HepG2 (cell line): ENCODE measurements at regions not wholly inside any gene's neighbourhood (a gene's known extent, or its start where the extent isn't known, plus 50 kb on each side); places are given as distances from the start of the nearest gene placed in this dataset.
A peak's percentile ranks its signal among the peaks of the same experiment; 100 is the strongest.

Source experiments
- FOXA3 ChIP-seq: IDR thresholded peaks from 2 replicates; pipeline ENCODE4 v1.6.1; 2016; ENCODE audit warnings: missing genetic modification reagents, missing compliant biosample characterization
- IRX3 ChIP-seq: sonication (generic); formaldehyde crosslinking; IDR thresholded peaks from 2 replicates; pipeline ENCODE4 v1.8.1; 2023; ENCODE audit warnings: mild to moderate bottlenecking, low read depth, missing genetic modification reagents, borderline replicate concordance
- NFE2L1 ChIP-seq: sonication (generic); formaldehyde crosslinking; IDR thresholded peaks from 2 replicates; pipeline ENCODE4 v1.4.0; 2020; ENCODE audit warnings: missing genetic modification reagents, mild to moderate bottlenecking, borderline replicate concordance
- POGK ChIP-seq: sonication (generic); formaldehyde crosslinking; conservative IDR thresholded peaks from 2 replicates; pipeline ENCODE4 v1.8.0; 2022; ENCODE audit warnings: mild to moderate bottlenecking, moderate library complexity, missing genetic modification reagents
- PRMT3 ChIP-seq: sonication (generic); formaldehyde crosslinking; IDR thresholded peaks from 2 replicates; pipeline ENCODE4 v1.8.1; 2022; ENCODE audit warnings: low read depth, mild to moderate bottlenecking, moderate library complexity, missing genetic modification reagents, borderline replicate concordance
- SNAPC2 ChIP-seq: sonication (generic); formaldehyde crosslinking; IDR thresholded peaks from 2 replicates; pipeline ENCODE4 v1.8.1; 2022; ENCODE audit warnings: mild to moderate bottlenecking, missing genetic modification reagents
- TCF12 ChIP-seq, 2 experiments: fragments of 450-650 bp in 1 of 2; sonication (generic) in 1 of 2; formaldehyde crosslinking in 1 of 2; IDR thresholded peaks; 2 replicates each; pipeline versions ENCODE4 v1.6.1 to v1.8.0; 2017 to 2022; ENCODE audit warnings: antibody characterized with exemption in 1 of 2, mild to moderate bottlenecking in 1 of 2, missing genetic modification reagents in 1 of 2, moderate library complexity in 1 of 2
- TFAP4 ChIP-seq: sonication (generic); IDR thresholded peaks from 2 replicates; pipeline ENCODE4 v1.6.1; 2016; ENCODE audit warnings: low read depth, borderline replicate concordance
- ZMYM3 ChIP-seq: sonication (generic); formaldehyde crosslinking; IDR thresholded peaks from 2 replicates; pipeline ENCODE4 v1.5.1; 2020; ENCODE audit warnings: mild to moderate bottlenecking, missing genetic modification reagents
- ZNF160 ChIP-seq: sonication (generic); formaldehyde crosslinking; IDR thresholded peaks from 2 replicates; pipeline ENCODE4 v1.8.0; 2022; ENCODE audit warnings: mild to moderate bottlenecking, inconsistent platforms, missing genetic modification reagents
- ZNF468 ChIP-seq: sonication (generic); formaldehyde crosslinking; IDR thresholded peaks from 2 replicates; pipeline ENCODE4 v1.8.0; 2022; ENCODE audit warnings: mild to moderate bottlenecking, moderate library complexity, missing genetic modification reagents
- TF ChIP-seq, protein P1 (sequence below): sonication (generic); formaldehyde crosslinking; IDR thresholded peaks from 2 replicates; pipeline ENCODE4; 2020; ENCODE audit warnings: missing genetic modification reagents, mild to moderate bottlenecking, borderline replicate concordance
- TF ChIP-seq, protein P2 (sequence below): IDR thresholded peaks from 2 replicates; pipeline ENCODE4 v1.6.1; 2016; ENCODE audit warnings: low read depth, missing genetic modification reagents, missing compliant biosample characterization
- TF ChIP-seq, protein P3 (sequence below): sonication (generic); formaldehyde crosslinking; IDR thresholded peaks from 2 replicates; pipeline ENCODE4 v1.8.0; 2022; ENCODE audit warnings: missing genetic modification reagents, mild to moderate bottlenecking, moderate library complexity, borderline replicate concordance

GRCh38 chr2:101627285-101628029, 70.0 kb upstream of the MAP4K4 start (continued):
- no peak for TF ChIP-seq TFAP4
- no peak for TF ChIP-seq ZNF468 (CRISPR knock-in tag)
- TF ChIP-seq, protein P1, sequence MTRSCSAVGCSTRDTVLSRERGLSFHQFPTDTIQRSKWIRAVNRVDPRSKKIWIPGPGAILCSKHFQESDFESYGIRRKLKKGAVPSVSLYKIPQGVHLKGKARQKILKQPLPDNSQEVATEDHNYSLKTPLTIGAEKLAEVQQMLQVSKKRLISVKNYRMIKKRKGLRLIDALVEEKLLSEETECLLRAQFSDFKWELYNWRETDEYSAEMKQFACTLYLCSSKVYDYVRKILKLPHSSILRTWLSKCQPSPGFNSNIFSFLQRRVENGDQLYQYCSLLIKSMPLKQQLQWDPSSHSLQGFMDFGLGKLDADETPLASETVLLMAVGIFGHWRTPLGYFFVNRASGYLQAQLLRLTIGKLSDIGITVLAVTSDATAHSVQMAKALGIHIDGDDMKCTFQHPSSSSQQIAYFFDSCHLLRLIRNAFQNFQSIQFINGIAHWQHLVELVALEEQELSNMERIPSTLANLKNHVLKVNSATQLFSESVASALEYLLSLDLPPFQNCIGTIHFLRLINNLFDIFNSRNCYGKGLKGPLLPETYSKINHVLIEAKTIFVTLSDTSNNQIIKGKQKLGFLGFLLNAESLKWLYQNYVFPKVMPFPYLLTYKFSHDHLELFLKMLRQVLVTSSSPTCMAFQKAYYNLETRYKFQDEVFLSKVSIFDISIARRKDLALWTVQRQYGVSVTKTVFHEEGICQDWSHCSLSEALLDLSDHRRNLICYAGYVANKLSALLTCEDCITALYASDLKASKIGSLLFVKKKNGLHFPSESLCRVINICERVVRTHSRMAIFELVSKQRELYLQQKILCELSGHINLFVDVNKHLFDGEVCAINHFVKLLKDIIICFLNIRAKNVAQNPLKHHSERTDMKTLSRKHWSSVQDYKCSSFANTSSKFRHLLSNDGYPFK (CRISPR knock-in tag) = peak; percentile 61; the same call in 1 of the 2 replicates
- TF ChIP-seq, protein P2, sequence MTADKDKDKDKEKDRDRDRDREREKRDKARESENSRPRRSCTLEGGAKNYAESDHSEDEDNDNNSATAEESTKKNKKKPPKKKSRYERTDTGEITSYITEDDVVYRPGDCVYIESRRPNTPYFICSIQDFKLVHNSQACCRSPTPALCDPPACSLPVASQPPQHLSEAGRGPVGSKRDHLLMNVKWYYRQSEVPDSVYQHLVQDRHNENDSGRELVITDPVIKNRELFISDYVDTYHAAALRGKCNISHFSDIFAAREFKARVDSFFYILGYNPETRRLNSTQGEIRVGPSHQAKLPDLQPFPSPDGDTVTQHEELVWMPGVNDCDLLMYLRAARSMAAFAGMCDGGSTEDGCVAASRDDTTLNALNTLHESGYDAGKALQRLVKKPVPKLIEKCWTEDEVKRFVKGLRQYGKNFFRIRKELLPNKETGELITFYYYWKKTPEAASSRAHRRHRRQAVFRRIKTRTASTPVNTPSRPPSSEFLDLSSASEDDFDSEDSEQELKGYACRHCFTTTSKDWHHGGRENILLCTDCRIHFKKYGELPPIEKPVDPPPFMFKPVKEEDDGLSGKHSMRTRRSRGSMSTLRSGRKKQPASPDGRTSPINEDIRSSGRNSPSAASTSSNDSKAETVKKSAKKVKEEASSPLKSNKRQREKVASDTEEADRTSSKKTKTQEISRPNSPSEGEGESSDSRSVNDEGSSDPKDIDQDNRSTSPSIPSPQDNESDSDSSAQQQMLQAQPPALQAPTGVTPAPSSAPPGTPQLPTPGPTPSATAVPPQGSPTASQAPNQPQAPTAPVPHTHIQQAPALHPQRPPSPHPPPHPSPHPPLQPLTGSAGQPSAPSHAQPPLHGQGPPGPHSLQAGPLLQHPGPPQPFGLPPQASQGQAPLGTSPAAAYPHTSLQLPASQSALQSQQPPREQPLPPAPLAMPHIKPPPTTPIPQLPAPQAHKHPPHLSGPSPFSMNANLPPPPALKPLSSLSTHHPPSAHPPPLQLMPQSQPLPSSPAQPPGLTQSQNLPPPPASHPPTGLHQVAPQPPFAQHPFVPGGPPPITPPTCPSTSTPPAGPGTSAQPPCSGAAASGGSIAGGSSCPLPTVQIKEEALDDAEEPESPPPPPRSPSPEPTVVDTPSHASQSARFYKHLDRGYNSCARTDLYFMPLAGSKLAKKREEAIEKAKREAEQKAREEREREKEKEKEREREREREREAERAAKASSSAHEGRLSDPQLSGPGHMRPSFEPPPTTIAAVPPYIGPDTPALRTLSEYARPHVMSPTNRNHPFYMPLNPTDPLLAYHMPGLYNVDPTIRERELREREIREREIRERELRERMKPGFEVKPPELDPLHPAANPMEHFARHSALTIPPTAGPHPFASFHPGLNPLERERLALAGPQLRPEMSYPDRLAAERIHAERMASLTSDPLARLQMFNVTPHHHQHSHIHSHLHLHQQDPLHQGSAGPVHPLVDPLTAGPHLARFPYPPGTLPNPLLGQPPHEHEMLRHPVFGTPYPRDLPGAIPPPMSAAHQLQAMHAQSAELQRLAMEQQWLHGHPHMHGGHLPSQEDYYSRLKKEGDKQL (CRISPR knock-in tag) = no peak
- no peak for TF ChIP-seq FOXA3 (CRISPR knock-in tag)
- TF ChIP-seq, protein P3, sequence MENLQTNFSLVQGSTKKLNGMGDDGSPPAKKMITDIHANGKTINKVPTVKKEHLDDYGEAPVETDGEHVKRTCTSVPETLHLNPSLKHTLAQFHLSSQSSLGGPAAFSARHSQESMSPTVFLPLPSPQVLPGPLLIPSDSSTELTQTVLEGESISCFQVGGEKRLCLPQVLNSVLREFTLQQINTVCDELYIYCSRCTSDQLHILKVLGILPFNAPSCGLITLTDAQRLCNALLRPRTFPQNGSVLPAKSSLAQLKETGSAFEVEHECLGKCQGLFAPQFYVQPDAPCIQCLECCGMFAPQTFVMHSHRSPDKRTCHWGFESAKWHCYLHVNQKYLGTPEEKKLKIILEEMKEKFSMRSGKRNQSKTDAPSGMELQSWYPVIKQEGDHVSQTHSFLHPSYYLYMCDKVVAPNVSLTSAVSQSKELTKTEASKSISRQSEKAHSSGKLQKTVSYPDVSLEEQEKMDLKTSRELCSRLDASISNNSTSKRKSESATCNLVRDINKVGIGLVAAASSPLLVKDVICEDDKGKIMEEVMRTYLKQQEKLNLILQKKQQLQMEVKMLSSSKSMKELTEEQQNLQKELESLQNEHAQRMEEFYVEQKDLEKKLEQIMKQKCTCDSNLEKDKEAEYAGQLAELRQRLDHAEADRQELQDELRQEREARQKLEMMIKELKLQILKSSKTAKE = no peak
- no peak for TF ChIP-seq PRMT3 (CRISPR knock-in tag)
- no peak for TF ChIP-seq TCF12 (IDR thresholded peaks at IDR 0.05)
- no peak for TF ChIP-seq TCF12 (CRISPR knock-in tag; IDR thresholded peaks at IDR 0.05)
- TF ChIP-seq SNAPC2 (CRISPR knock-in tag) = 0 out of 2 replicates have a peak, but pooled peaks have one; percentile 28
- TF ChIP-seq NFE2L1 (CRISPR knock-in tag) = no peak
- no peak for TF ChIP-seq ZMYM3
- no peak for TF ChIP-seq POGK (CRISPR knock-in tag)
- no peak for TF ChIP-seq IRX3 (CRISPR knock-in tag)
- TF ChIP-seq ZNF160 = no peak
